Prostate gland (tissue), 2 donors: ENCODE measurements at regions not wholly inside any gene's neighbourhood (a gene's known extent, or its start where the extent isn't known, plus 50 kb on each side); places are given as distances from the start of the nearest gene placed in this dataset.

Experiments
- DNase-seq: peaks from one replicate; pipeline ENCODE4 v3.0.0-alpha.2; 2019; ENCODE audit warnings: low spot score
- H3K27ac ChIP-seq, 2 donors: fragments of 200-600 bp; sonication (generic); 2 replicates each; pipeline ENCODE4 v1.5.1; 2017 to 2019
- H3K27me3 ChIP-seq: fragments of 200-600 bp; sonication (generic); replicated peaks from 2 replicates; pipeline ENCODE4 v1.5.1; 2019; ENCODE audit not compliant: insufficient read depth
- H3K36me3 ChIP-seq, 2 donors: fragments of 200-600 bp; sonication (generic); 1 replicate in 1 of 2; 2 replicates in 1 of 2; pipeline versions ENCODE4 v1.5.1 to v1.8.1; 2017 to 2019
- H3K4me1 ChIP-seq: fragments of 200-600 bp; sonication (generic); replicated peaks from 2 replicates; pipeline ENCODE4 v1.5.1; 2019
- H3K4me3 ChIP-seq, 2 donors: fragments of 200-600 bp; sonication (generic); 2 replicates each; pipeline ENCODE4 v1.5.1; 2017 to 2019
- H3K9me3 ChIP-seq: fragments of 200-600 bp; sonication (generic); 2 replicates; pipeline ENCODE4 v1.5.1; 2017
- CTCF ChIP-seq, 4 experiments: fragments of 200-600 bp in 2 of 4; fragments of 450-650 bp in 2 of 4; sonication (generic) in 2 of 4; IDR thresholded peaks; 1 replicate in 3 of 4; 2 replicates in 1 of 4; pipeline ENCODE4 v1.5.1; 2016 to 2019; ENCODE audit warnings: antibody characterized with exemption in 4 of 4, mild to moderate bottlenecking in 2 of 4, moderate library complexity in 2 of 4
- POLR2A ChIP-seq: fragments of 450-650 bp; IDR thresholded peaks from one replicate; pipeline ENCODE4 v1.6.1; 2016; ENCODE audit warnings: antibody characterized with exemption, mild to moderate bottlenecking
- POLR2AphosphoS5 ChIP-seq: sonication (generic); formaldehyde crosslinking; IDR thresholded peaks from one replicate; pipeline ENCODE4 v1.6.1; 2017; ENCODE audit warnings: antibody characterized with exemption
- WGBS: methylation state at CpG from one replicate; pipeline ENCODE4 v1.1.5; 2018; 5-methylcytosine and 5-hydroxymethylcytosine counted together
- intact Hi-C: fragments of 100-400 bp; cut with DNase I; formaldehyde crosslinking; loops from one replicate; pipeline ENCODE4 v1.14.2; 2022

- Histone ChIP-seq H3K27ac (no peak overlapping the region), H3K4me3 (no peak overlapping the region), H3K9me3 (no peaks in the 10 kb centered on the region), H3K27me3 (no peaks in the 10 kb centered on the region), H3K36me3 (no peaks in the 10 kb centered on the region), H3K4me1 (no peaks in the 10 kb centered on the region)
- DNase-seq: no peak
- intact Hi-C loops: no loop called here
- WGBS: 98% methylated on average over 5 of the region's 5 CpGs
- no peak for TF ChIP-seq POLR2A
- no peak for TF ChIP-seq CTCF (IDR thresholded peaks at IDR 0.05)
- no peak for TF ChIP-seq POLR2AphosphoS5
These were observed 398.5 kb upstream of the SASH1 start for GRCh38 chr6:147944122-147944521.

- no peak overlapping the region for H3K27ac ChIP-seq
- DNase-seq: peak; percentile 7
- intact Hi-C loops: no loop called here
- no peaks in the 10 kb centered on the region for H3K9me3 ChIP-seq
- no peak overlapping the region for H3K4me3 ChIP-seq
- TF ChIP-seq CTCF (IDR thresholded peaks at IDR 0.05) (no peak), POLR2A (no peak), POLR2AphosphoS5 (no peak)
- no peaks in the 10 kb centered on the region for H3K27me3 ChIP-seq
- WGBS: 22% methylated on average over 3 of the region's 3 CpGs
- no peaks in the 10 kb centered on the region for H3K4me1 ChIP-seq
- H3K36me3 ChIP-seq: no peaks in the 10 kb centered on the region
These were observed 395.1 kb upstream of the SASH1 start for GRCh38 chr6:147947521-147947920.

- no peak for TF ChIP-seq POLR2A
- no peak for TF ChIP-seq CTCF (IDR thresholded peaks at IDR 0.05)
- TF ChIP-seq POLR2AphosphoS5: no peak
- H3K27me3 ChIP-seq: no peaks in the 10 kb centered on the region
- H3K9me3 ChIP-seq: no peaks in the 10 kb centered on the region
- no peak for DNase-seq
- no peak overlapping the region for H3K27ac ChIP-seq
- no peaks in the 10 kb centered on the region for H3K36me3 ChIP-seq
- H3K4me3 ChIP-seq: no peak overlapping the region
- 83% methylated on average over 6 of the region's 6 CpGs for WGBS
- H3K4me1 ChIP-seq: no peaks in the 10 kb centered on the region
- intact Hi-C loops: no loop called here
These were observed 392.5 kb upstream of the SASH1 start for GRCh38 chr6:147949981-147950622.

- no peak overlapping the region for H3K27ac ChIP-seq
- TF ChIP-seq CTCF (IDR thresholded peaks at IDR 0.05) (no peak), POLR2AphosphoS5 (peak; percentile 32)
- 27% methylated on average over 5 of the region's 5 CpGs for WGBS
- no peak overlapping the region for H3K4me3 ChIP-seq
- intact Hi-C loops: no loop called here
- H3K27me3 ChIP-seq: no peaks in the 10 kb centered on the region
- H3K4me1 ChIP-seq: no peaks in the 10 kb centered on the region
- H3K9me3 ChIP-seq: no peaks in the 10 kb centered on the region
- peak; percentile 4 for DNase-seq
- no peaks in the 10 kb centered on the region for H3K36me3 ChIP-seq
These were observed 392.0 kb upstream of the SASH1 start for GRCh38 chr6:147950623-147950987.

GRCh38 chr6:147951726-147952125 is 390.9 kb upstream of the SASH1 start:
- Histone ChIP-seq H3K4me3 (no peak overlapping the region), H3K9me3 (no peaks in the 10 kb centered on the region), H3K4me1 (no peaks in the 10 kb centered on the region), H3K27ac (no peak overlapping the region), H3K27me3 (no peaks in the 10 kb centered on the region), H3K36me3 (no peaks in the 10 kb centered on the region)
- intact Hi-C loops: no loop called here
- WGBS: 96% methylated on average over 7 of the region's 7 CpGs
- TF ChIP-seq POLR2A: no peak
- TF ChIP-seq CTCF (IDR thresholded peaks at IDR 0.05): no peak
- no peak for TF ChIP-seq POLR2AphosphoS5
- DNase-seq: no peak
